HL-60 (cell line): ENCODE measurements at regions not wholly inside any gene's neighbourhood (a gene's known extent, or its start where the extent isn't known, plus 50 kb on each side); places are given as distances from the start of the nearest gene placed in this dataset.

Source experiments
- POLR2AphosphoS5 ChIP-seq: IDR thresholded peaks from 2 replicates; pipeline ENCODE4 v1.6.1; 2012; ENCODE audit warnings: low read depth
- TF ChIP-seq, protein P1 (sequence below): IDR thresholded peaks from one replicate; pipeline ENCODE4 v1.5.1; 2011; ENCODE audit warnings: low read length, control low read depth, inconsistent platforms; ENCODE audit not compliant: insufficient read depth
- TF ChIP-seq, protein P2 (sequence below): IDR thresholded peaks from 2 replicates; pipeline ENCODE4 v1.6.1; 2012; ENCODE audit warnings: low read depth; ENCODE audit not compliant: insufficient replicate concordance

DNA sequence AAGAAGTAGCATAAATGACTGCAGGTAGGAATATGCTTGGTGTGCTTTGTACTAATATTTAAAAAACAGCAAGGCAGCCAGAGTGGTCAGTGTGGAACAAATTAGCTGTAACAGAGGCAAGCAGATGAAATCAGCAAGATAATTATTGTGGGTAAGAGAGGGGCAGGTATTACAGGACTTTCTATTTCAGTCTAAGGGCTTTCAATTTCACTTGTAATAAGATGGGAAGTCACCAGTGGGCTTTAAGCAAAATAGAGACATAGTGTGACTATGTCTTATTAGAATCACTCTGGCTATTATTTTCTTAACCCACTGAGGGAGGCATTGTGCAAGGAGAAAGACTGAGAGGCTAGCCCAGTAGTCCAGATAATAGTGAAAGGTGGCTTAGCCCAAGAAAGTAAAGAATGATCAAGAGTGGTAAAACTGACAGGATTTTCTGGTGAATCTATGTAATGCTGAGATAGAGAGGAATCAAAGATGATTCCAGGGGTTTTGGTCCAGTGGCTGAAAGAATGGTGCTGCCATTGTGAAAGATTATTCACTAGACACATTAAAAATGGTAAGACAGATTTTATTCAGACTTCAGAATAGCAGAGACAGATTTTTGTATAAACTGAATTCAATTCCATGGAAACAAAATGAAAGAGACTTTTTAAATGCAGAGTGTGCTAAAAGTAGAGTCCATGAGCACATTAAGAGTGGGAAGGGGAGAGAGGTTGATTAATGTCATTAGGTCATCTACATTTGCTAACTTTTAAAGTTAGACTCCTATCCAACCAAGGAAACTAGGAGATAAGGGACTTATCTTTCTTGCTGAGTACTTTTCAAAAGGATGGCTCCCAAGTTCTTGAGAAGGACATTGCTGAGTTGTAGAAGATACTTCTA, 1136.0 kb downstream of the HACE1 start:
- TF ChIP-seq, protein P1, sequence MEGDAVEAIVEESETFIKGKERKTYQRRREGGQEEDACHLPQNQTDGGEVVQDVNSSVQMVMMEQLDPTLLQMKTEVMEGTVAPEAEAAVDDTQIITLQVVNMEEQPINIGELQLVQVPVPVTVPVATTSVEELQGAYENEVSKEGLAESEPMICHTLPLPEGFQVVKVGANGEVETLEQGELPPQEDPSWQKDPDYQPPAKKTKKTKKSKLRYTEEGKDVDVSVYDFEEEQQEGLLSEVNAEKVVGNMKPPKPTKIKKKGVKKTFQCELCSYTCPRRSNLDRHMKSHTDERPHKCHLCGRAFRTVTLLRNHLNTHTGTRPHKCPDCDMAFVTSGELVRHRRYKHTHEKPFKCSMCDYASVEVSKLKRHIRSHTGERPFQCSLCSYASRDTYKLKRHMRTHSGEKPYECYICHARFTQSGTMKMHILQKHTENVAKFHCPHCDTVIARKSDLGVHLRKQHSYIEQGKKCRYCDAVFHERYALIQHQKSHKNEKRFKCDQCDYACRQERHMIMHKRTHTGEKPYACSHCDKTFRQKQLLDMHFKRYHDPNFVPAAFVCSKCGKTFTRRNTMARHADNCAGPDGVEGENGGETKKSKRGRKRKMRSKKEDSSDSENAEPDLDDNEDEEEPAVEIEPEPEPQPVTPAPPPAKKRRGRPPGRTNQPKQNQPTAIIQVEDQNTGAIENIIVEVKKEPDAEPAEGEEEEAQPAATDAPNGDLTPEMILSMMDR: no peak
- TF ChIP-seq POLR2AphosphoS5: no peak
- TF ChIP-seq, protein P2, sequence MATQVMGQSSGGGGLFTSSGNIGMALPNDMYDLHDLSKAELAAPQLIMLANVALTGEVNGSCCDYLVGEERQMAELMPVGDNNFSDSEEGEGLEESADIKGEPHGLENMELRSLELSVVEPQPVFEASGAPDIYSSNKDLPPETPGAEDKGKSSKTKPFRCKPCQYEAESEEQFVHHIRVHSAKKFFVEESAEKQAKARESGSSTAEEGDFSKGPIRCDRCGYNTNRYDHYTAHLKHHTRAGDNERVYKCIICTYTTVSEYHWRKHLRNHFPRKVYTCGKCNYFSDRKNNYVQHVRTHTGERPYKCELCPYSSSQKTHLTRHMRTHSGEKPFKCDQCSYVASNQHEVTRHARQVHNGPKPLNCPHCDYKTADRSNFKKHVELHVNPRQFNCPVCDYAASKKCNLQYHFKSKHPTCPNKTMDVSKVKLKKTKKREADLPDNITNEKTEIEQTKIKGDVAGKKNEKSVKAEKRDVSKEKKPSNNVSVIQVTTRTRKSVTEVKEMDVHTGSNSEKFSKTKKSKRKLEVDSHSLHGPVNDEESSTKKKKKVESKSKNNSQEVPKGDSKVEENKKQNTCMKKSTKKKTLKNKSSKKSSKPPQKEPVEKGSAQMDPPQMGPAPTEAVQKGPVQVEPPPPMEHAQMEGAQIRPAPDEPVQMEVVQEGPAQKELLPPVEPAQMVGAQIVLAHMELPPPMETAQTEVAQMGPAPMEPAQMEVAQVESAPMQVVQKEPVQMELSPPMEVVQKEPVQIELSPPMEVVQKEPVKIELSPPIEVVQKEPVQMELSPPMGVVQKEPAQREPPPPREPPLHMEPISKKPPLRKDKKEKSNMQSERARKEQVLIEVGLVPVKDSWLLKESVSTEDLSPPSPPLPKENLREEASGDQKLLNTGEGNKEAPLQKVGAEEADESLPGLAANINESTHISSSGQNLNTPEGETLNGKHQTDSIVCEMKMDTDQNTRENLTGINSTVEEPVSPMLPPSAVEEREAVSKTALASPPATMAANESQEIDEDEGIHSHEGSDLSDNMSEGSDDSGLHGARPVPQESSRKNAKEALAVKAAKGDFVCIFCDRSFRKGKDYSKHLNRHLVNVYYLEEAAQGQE: no peak
